GM19043 (cell line): ENCODE measurements at regions not wholly inside any gene's neighbourhood (a gene's known extent, or its start where the extent isn't known, plus 50 kb on each side); places are given as distances from the start of the nearest gene placed in this dataset.
"Not testable (repeated sequence)": the region's sequence is repeated elsewhere in the genome, so short reads cannot be mapped to it uniquely, and the experiment has no call there.

Experiments
- ATAC-seq: cut with Tn5 transposase; IDR thresholded peaks from one replicate; pipeline ENCODE4 v1.9.1; 2021; ENCODE audit warnings: low read depth; ENCODE audit not compliant: unreplicated experiment

DNA sequence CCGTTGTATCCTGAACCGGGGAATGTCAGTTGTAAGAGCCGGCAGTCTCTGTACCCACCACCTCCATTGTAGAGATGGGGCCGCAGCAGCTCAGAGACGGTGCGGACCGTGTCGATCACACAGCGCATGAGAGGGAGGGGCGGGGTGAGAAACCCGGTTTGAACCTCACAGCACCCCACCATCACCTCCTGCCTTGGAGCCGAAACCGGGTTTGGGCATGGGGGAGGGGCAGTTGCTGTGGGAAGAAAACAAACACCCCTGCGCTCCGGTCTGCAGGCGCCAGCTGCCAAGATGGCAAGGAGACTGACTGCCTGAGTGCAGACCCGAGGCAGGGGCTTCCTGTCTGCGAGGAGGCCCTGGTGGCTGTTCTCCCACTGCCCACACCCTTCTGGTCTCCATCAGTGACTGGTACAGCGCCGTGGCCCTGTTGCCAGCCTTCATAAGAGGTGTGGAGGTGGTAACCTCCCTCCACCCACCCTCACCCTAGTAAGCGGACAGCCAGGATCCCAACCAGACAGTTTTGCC, 69.2 kb upstream of the SSBP3 start:
- ATAC-seq = no peak

DNA sequence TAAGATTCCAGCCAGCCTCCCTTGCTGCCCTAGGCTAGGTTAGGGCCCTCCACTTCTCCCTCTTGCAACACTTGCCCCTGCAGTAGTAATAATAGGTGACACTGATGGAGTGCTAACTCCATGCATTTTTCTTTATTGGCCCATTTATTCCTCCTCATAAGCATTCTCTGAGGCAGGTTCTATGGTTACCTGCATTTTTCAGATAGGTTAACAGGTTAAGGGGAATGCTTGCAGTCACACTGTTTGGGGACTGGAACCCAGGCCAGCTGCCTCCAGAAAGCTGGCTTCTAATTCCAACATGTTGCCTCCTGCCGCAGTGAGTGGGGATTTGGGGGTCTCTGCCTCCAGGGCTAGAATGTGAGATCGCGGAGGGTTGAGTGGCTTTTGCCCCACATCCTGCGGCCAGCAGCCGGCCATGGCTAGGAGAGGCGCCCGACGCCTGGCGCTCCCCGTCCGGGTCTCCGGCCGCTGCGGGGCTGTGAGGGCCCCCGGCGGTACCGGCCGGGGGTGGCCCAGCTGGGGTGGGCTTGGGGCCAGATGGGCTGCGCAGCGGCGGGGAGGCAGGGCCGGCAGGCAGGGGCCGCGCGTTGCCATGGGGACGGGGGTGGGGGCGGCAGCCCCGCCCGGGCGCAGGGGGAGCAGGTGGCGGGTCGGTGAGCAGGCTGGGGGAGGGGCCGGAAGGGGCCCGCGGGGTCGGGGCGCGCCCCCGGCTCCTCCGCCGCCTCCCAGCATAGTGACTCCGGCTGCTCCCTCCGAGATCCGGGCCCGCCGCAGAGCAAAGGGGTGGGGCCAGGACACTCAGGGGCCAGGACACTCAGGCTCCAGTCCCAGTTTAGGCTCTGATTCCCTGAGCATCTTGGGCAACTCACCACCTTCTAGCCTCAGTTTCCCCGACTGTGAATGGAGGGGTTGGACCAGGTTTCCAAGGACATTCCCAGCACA, 68.4 kb upstream of the SSBP3 start:
- ATAC-seq = no peak

DNA sequence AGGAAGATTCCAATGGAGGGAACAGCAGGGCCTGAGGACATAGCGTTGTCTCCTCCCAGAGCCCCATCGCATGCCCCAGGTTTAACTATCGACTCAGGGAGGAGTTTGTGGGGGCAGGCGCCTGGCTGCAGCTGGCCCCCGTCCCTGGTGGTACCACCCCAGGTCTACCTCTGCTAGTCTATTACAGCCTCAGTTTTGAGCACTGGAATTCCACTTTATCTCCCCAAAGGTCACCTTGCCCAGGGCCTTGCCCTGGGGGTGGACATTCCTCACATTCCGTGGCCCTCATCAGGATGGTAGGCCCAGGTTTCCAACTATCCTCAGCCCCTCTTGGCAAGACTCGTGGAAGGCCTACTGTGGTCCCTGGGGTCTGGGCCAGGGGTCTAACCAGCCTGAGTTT, 65.4 kb upstream of the SSBP3 start:
- no peak for ATAC-seq

- ATAC-seq = not testable (repeated sequence)
These were observed 63.2 kb upstream of the SSBP3 start for GRCh38 chr1:54469444-54469843.

- ATAC-seq = not testable (repeated sequence)
These were observed 62.3 kb upstream of the SSBP3 start for GRCh38 chr1:54468288-54469084.

DNA sequence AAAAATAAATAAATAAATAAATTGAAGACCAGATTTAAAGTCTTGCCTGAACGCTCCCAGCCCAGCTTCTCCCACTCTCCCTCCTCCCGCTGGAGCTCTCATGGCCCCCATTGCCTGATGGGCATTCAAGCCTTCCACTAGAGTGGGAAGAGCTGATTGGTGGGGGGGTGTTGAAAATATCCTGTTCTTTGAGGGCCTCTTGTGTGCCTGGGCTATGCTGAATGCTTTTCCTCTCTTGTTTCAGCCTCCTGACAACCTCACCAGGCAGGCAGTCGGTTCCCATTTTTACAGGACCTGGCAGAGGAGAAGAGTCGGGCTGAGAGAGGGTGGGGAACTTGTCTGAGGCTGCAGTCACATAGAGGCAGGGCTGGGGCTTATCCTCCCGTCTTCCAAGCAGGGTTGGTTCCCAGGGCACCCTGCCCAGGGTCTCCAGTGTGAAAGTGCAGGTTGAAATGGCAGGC, 59.2 kb upstream of the SSBP3 start:
- no peak for ATAC-seq

DNA sequence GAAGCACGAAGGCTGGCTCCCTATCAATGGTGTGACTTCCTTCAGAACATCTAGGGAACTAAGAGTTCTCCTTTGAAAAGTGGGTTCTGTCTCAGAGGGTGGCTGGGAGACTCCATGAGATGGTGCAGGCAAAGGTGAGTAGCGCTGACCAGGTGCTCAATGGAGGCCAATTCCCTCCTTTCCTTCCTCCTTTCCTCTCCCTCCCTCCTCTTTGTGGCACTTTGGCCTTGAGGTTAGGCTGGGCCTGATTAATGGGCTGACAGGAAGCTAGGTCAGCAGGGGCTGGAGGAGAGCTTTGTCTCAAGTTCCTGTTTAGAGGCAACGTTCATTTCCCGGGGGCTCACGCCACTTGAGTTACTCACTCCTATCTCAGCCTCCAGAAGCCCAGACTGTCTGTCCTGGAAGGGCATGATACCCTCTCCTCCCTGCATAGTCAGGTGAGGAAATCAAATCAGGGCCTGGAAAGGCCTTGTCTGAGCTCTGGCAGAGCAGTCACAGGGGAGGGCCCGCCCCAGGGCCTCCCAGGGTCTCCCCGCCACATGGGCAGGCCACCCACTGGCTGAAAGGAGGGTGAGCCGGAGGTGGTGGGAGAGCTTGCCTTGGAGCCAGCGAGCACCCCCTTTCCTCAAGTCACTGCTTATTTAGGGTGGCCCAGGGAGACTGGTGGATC, 58.4 kb upstream of the SSBP3 start:
- no peak for ATAC-seq

DNA sequence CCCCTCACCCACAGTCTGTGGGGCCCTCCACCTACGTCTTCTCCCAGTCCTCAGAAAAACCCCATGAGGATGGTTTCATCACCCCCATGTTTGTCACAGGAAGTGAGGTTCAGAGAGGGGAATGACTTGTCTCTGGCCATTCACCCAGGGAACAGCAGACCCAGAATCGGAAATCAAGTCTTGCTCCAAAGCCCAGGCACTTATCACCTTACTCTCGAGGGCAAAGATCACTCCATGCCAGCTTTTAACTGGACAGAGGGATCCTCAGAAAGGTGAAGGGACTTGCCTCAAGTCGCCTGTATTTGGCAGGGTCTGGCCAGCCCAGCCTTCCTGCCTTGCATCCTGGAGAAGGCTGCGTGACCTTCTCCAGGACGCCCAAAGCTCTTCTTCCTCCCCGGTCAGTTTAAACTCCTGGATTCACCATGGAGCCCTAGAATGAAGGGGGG, 57.9 kb upstream of the SSBP3 start:
- ATAC-seq = no peak

DNA sequence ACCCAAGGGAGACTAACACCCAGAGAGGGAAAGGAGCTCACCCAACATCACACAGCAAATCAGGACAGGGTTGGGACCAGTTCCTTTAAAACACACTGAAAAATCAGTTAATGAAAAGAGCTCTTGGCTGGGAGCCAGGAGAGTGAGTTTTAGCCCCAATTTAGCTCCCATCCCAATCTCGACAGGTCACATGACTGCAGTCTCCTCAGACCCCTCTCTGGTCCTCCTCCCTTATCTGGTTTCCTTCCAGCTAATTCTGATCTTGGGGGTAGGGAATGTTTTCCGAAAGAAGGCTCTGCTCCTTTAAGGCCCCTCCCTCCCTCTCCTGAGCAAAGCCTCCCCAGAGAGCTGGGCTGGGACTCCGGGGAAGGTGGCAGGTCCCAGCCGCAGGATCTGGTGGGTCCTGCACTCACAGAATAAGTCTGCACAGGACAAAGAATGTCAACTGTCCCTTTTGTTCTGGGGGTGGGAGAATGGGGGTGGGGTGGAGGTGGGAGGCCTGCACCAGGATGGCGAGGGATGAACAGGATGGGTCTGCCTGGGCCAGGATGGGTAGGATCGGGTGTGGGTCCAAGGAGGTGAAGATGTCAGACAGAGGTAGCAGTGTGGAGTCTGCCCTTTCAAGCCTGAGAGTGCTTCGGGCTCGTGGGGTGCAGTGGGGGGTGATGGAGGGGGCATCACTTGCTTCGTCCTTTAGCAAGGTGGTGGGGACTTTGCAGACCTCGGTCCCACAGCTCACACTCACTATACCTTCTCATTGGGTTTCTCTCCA, 57.3 kb upstream of the SSBP3 start:
- ATAC-seq = no peak

DNA sequence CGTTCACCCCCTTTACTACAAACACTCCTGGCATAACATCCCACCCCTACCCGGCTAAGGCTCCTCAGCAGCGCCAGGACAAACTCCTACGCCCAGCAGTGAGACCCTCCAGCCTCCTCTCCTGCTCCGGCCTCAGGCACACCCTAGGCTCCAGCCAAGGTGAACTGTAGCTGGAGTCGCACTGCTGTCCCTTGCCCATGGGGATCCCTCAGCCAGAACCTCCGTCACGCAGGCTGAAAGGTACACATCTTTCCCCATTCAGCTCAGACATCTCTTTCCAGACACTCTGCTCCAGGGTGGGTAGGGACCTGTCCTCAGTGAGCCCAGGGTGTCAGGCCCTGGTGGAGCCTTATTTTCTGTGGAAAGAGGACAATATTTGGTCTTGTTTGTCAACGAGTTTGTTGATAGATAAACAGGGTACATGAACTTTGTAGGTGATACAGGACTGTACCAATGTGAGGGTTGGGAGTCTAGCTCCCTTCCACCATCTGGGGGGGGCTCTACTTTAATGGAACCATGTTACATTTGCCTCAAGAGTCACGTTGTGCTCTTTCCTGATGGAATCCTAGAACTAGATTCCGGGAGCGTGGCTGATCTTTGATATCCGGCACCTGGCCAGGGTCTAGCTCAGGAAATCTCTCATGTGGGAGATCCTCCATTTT, 56.5 kb upstream of the SSBP3 start:
- no peak for ATAC-seq

- ATAC-seq = no peak
These were observed 55.8 kb upstream of the SSBP3 start for GRCh38 chr1:54461731-54462596.

- ATAC-seq = no peak
These were observed 54.7 kb upstream of the SSBP3 start for GRCh38 chr1:54460861-54461387.

- ATAC-seq = no peak
These were observed 54.2 kb upstream of the SSBP3 start for GRCh38 chr1:54460351-54460750.

GRCh38 chr1:54459726-54460191, 53.6 kb upstream of the SSBP3 start:
- ATAC-seq = no peak

GRCh38 chr1:54459140-54459539, 52.9 kb upstream of the SSBP3 start:
- no peak for ATAC-seq

DNA sequence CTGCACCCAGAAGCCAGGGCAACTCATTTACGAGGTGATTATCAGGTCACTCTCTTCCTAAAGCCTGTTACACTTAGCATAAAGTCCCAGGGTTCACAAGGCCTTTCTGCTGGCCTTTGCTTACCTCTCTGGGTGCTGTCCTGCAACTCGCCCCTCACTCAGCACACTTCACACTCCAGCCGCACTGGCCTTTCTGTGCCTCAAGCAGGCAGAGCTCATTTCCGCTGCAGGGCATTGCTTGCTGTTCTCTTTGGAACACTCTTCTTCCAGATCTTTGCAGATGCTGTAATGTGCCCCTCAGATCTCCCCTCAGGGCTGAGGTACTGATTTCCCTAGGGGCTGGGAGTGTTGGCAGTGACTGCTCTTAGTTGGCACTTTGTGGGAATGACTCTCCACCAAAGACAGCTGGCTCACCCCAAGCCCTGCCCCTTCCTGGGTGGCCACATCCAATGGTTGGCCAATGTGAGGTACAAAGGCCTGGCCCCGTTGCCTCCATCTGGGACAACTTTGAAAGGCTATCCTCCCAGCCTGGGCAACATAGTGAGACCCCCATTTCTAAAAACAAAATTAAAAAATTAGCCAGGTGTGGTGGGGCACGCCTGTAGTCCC, 50.8 kb upstream of the SSBP3 start:
- ATAC-seq = no peak

DNA sequence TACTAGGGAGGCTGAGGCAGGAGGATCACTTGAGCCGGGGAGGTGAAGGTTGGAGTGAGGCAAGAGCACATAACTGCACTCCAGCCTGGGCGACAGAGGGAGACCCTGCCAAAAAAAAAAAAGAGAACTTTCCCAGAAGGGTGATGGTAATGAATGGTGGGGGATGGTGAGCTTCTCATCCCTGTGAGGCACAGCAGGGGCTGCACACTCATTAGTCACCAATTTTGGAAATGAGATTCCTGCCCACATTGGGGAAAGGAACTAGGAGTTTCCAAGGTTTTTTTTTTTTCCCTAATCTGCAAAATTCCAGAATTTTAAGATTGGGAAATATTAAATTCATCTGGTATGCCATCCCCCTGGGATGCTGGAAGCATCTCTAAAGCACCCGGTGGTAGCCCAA, 50.2 kb upstream of the SSBP3 start:
- no peak for ATAC-seq
